Activated T-helper 2 cell treated with anti-CD3 and anti-CD28 coated beads, Interferon-gamma antibody, Interleukin-2, Interleukin-4, amounts not matched to agents 10 μg/mL and 5 μg/mL and 100 μg/mL, durations not matched to agents 14 hours and 24 hours and 36 hours (primary cell): ENCODE measurements at regions not wholly inside any gene's neighbourhood (a gene's known extent, or its start where the extent isn't known, plus 50 kb on each side); places are given as distances from the start of the nearest gene placed in this dataset.

Experiments
- DNase-seq: peaks from one replicate; pipeline ENCODE4 v3.0.0; 2021; ENCODE audit warnings: low spot score
- H3K27ac Mint-ChIP-seq: one replicate; pipeline ENCODE4 v1.8.0; 2021; ENCODE audit warnings: mixed read lengths
- H3K27me3 Mint-ChIP-seq: one replicate; pipeline ENCODE4 v1.8.0; 2021; ENCODE audit warnings: low read depth, mixed read lengths
- H3K36me3 Mint-ChIP-seq: one replicate; pipeline ENCODE4 v1.8.0; 2021; ENCODE audit warnings: low read depth, mixed read lengths
- H3K4me1 Mint-ChIP-seq: one replicate; pipeline ENCODE4 v1.8.0; 2021; ENCODE audit warnings: low read depth, mixed read lengths
- H3K4me3 Mint-ChIP-seq: one replicate; pipeline ENCODE4 v1.8.0; 2021; ENCODE audit warnings: low read depth, mild to moderate bottlenecking, moderate library complexity, mixed read lengths
- H3K9me3 Mint-ChIP-seq: one replicate; pipeline ENCODE4 v1.8.0; 2021; ENCODE audit warnings: mixed read lengths
- intact Hi-C: fragments of 100-400 bp; cut with micrococcal nuclease; formaldehyde crosslinking; loops from one replicate; pipeline ENCODE4 v1.15.1; 2023

DNA sequence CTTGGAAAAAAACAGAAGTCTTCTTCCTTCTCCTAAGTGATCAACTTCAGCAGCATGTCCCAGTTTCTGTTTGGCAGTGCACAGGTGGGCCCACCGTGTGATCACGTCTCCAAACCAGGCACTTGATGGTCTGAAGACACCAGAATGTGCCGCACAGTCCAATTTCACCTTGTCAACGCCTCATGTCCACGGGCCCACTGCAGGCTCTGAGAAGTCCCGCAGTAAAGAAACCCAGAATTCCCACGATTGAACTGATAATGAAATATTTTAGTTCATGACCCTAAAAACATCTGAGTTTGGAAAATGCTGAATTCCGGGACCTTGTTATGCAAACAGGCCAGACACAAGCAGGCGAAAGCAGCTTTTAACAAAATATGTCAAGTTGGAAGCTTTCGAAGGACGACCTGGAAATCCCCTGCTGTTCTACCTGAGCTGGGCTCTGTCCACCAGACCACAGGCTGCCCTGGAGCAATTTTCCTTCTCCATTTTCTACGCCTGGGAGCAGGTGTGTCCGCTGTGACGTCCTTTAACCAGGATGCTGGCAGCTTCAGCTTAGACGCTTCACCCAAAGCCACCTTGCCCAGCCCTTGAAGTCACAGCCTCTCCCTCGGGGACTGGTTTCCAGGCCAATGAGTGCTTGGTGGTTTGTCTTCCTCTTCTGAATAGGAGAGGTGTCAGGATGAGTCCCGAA lies 167.8 kb upstream of the IQSEC1 start:
- DNase-seq: no peak
- H3K9me3 Mint-ChIP-seq: no peaks in the 10 kb centered on the region
- intact Hi-C loops: no loop called here
- H3K4me1 Mint-ChIP-seq: no peaks in the 10 kb centered on the region
- no peaks in the 10 kb centered on the region for H3K36me3 Mint-ChIP-seq
- H3K27me3 Mint-ChIP-seq: no peaks in the 10 kb centered on the region
- H3K27ac Mint-ChIP-seq: no peak overlapping the region
- H3K4me3 Mint-ChIP-seq: no peak overlapping the region

DNA sequence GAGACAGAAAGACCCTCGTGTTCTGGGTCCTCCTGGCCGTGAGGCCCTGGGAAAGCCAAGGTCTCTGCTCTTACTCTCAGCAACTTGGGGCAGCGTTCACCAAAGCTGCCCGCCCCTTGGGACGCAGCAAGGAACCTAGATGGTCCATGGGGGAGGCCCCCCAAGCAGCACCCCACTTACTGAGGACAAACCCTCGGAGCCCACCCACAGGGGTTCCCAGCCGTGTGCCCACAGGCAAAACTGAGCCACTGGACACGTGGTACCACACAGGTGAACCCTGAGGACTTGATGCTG lies 166.2 kb upstream of the IQSEC1 start:
- no peaks in the 10 kb centered on the region for H3K36me3 Mint-ChIP-seq
- no peak overlapping the region for H3K4me3 Mint-ChIP-seq
- H3K9me3 Mint-ChIP-seq: no peaks in the 10 kb centered on the region
- H3K27me3 Mint-ChIP-seq: peaks cover 2% of the 10 kb centered on the region
- no peak overlapping the region for H3K27ac Mint-ChIP-seq
- H3K4me1 Mint-ChIP-seq: peaks cover 14% of the 10 kb centered on the region
- intact Hi-C loops: no loop called here
- DNase-seq: no peak

DNA sequence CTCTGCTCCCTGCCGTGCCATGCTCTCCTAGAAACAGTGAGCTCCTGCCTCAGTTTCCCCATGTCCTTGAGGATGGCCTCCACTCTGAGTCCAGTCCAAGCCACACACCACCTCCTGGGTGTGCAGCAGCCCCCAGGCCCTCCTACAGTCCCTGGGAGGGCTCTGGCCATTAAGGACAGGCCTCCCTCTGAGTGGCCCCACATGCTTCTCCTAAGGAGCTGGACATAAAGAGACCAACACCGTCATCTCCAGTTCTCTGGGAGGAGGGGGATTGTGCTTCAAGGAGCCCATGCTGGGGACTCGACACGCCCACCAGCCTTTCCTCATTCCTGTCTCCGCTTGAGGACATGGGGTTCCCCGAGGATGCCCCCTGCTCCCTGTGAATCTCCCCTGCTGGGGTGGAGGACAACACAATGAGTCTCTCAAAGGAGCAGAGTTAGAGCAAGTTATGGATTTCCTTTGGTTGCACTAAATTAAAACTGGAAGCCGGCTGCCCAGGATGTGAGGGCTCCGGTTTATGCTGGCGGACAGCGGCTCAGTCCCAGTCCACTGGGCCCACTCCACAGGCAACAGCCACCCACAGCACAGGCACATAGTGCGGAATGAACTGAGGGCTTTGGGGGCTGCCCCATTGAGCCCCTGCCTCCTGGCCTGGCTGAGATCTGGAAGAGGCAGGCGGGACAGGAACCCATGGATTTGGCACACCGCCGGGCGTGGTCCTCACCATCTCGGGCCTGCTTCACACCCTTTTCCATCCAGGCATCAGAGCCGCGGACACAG lies 165.6 kb upstream of the IQSEC1 start:
- intact Hi-C loops: no loop called here
- H3K4me3 Mint-ChIP-seq: no peak overlapping the region
- DNase-seq: no peak
- H3K27ac Mint-ChIP-seq: no peak overlapping the region
- peaks cover 2% of the 10 kb centered on the region for H3K27me3 Mint-ChIP-seq
- H3K4me1 Mint-ChIP-seq: peaks cover 20% of the 10 kb centered on the region
- H3K9me3 Mint-ChIP-seq: no peaks in the 10 kb centered on the region
- H3K36me3 Mint-ChIP-seq: no peaks in the 10 kb centered on the region

DNA sequence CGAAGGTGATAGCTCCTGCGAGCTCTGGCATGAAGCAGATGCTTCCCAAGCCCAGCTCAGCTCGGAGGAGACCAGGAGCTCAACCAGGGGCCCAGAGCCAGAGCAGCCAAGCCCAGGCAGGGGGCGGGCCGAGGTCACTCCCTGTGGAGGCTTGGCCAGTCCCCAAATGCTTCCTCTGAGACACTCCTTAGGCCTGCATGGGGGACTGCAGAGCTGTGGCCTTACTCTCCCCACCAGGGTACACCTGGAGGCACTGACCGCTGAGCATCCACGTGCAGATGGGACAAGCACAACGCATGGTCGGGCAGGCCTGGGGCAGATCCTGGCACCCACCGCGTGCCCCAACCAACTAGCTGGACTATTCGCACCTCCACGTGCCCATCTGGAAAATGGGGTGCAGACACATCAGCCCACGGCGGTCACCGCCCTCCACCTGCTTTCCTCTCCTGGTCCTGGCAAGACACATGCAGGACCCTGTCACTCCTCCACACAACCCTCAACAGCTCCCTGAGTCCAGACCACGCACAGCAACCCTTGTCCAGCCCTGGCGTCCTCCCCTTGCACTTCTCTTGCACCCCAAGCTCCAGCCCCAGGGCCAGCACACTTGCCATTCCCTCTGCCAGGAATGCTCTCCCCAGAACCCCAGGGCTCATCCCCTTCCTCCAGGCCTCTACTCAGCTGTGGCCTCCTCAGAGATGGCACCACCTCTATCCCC lies 164.7 kb upstream of the IQSEC1 start:
- peaks cover 24% of the 10 kb centered on the region for H3K4me1 Mint-ChIP-seq
- H3K9me3 Mint-ChIP-seq: no peaks in the 10 kb centered on the region

DNA sequence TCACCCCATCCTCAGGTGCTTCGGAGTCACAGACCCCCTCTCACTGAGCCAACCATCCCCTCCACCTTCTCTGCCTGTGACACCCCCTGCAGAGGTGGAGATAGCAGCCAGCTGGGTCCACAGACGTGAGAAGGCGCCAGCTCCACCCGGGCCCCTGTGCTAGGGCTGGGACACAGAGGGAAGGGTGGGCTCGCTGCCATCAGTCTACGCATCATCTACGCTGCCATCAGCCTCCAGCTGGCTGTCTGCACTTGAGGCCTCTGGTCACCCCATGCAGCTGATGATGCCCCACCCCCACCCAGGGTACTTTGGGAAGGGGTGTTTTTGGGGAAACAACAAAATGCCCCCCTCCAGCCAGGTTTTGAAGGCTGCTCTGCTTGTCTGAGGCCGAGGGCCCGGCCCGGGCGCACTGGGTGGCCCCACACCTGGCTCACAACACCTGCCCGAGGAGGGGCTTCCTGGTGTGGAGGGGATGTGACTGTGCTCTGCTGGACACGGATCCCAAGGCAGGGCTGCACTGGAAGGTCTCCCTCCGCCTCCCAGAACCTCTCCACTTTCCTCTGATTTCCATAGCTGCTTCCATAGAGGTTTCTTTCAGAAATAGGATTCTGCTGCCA lies 163.4 kb upstream of the IQSEC1 start:
- H3K36me3 Mint-ChIP-seq: no peaks in the 10 kb centered on the region

More for the DNA sequence above, 164.7 kb upstream of the IQSEC1 start:
- no peak for DNase-seq
- peaks cover 6% of the 10 kb centered on the region for H3K27me3 Mint-ChIP-seq
- no peaks in the 10 kb centered on the region for H3K36me3 Mint-ChIP-seq
- no peak overlapping the region for H3K4me3 Mint-ChIP-seq
- H3K27ac Mint-ChIP-seq: no peak overlapping the region
- intact Hi-C loops: no loop called here

DNA sequence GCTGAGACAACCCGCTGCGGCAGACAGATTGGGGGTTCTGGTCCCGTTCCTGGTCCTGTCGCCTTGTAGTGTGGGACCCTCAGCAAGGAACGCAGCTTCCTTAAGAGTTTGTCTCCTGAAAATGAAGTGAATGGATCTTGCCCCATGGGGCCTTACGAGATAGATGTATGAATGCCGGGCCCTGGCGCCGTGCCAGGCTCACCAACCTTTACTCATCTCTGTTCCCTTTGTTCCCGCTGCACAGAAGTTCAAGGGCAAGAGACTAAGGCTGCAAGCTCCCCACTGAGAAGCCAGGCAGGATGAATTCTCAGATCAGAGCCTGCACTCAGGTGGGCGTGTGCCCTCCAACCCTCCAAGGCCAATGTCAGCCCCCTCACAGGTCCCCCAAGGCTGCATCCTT lies 162.7 kb upstream of the IQSEC1 start:
- H3K4me1 Mint-ChIP-seq: peaks cover 24% of the 10 kb centered on the region
- intact Hi-C loops: no loop called here
- H3K36me3 Mint-ChIP-seq: no peaks in the 10 kb centered on the region
- H3K9me3 Mint-ChIP-seq: no peaks in the 10 kb centered on the region
- H3K27me3 Mint-ChIP-seq: peaks cover 13% of the 10 kb centered on the region
- no peak overlapping the region for H3K4me3 Mint-ChIP-seq
- DNase-seq: no peak
- no peak overlapping the region for H3K27ac Mint-ChIP-seq

More for the DNA sequence above, 163.4 kb upstream of the IQSEC1 start:
- intact Hi-C loops: no loop called here
- Mint-ChIP-seq H3K9me3 (no peaks in the 10 kb centered on the region), H3K4me3 (no peak overlapping the region), H3K27me3 (peaks cover 7% of the 10 kb centered on the region), H3K4me1 (peaks cover 24% of the 10 kb centered on the region), H3K27ac (no peak overlapping the region)
- DNase-seq: no peak

DNA sequence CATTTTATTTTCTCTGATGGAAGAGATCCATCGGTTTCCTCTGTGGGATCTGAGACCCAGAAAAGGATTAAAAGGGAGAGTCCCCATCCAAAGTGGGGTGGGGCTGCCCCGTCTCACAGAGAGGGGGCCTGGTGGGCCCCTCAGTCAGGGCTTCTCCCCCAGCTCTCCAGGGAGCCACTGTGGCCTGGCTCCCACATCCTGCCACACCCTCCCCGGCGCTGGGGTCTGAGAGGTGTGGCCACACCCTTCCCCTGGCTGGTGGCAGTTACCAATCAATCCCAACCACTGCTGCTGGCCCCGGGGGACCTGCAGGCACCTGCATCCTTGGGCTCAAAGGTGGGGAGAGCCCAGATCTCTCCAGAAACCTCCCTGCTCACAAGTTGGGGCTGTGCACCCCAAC lies 161.8 kb upstream of the IQSEC1 start:
- peak; percentile 33 for DNase-seq
- H3K27me3 Mint-ChIP-seq: peaks cover 16% of the 10 kb centered on the region
- no peak overlapping the region for H3K27ac Mint-ChIP-seq
- H3K36me3 Mint-ChIP-seq: no peaks in the 10 kb centered on the region
- H3K4me1 Mint-ChIP-seq: peaks cover 24% of the 10 kb centered on the region
- intact Hi-C loops: no loop called here
- H3K9me3 Mint-ChIP-seq: no peaks in the 10 kb centered on the region
- peak overlapping the region; percentile 13 for H3K4me3 Mint-ChIP-seq

DNA sequence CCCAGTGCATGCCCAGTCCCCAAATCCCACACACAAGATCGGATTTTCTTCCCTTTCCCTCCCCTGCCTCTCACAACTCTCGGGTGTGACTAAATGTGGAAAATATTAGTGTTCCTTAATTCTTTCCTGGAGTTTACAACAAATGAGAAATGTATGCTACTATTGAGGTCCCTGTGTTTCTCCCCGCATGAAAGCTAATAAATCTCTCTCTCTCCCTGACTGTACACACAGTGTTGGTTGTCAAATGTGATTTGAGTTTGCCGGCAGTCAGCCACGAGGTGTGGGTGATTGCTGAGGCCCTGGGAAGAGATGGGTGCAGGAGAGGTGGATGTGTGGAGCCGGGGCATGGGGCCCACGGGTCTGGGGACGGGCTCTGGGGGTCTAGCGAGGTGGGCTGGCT lies 161.4 kb upstream of the IQSEC1 start:
- intact Hi-C loops: no loop called here
- no peak for DNase-seq
- peaks cover 16% of the 10 kb centered on the region for H3K27me3 Mint-ChIP-seq
- H3K36me3 Mint-ChIP-seq: no peaks in the 10 kb centered on the region
- peaks cover 24% of the 10 kb centered on the region for H3K4me1 Mint-ChIP-seq
- no peaks in the 10 kb centered on the region for H3K9me3 Mint-ChIP-seq
- H3K4me3 Mint-ChIP-seq: no peak overlapping the region
- no peak overlapping the region for H3K27ac Mint-ChIP-seq

DNA sequence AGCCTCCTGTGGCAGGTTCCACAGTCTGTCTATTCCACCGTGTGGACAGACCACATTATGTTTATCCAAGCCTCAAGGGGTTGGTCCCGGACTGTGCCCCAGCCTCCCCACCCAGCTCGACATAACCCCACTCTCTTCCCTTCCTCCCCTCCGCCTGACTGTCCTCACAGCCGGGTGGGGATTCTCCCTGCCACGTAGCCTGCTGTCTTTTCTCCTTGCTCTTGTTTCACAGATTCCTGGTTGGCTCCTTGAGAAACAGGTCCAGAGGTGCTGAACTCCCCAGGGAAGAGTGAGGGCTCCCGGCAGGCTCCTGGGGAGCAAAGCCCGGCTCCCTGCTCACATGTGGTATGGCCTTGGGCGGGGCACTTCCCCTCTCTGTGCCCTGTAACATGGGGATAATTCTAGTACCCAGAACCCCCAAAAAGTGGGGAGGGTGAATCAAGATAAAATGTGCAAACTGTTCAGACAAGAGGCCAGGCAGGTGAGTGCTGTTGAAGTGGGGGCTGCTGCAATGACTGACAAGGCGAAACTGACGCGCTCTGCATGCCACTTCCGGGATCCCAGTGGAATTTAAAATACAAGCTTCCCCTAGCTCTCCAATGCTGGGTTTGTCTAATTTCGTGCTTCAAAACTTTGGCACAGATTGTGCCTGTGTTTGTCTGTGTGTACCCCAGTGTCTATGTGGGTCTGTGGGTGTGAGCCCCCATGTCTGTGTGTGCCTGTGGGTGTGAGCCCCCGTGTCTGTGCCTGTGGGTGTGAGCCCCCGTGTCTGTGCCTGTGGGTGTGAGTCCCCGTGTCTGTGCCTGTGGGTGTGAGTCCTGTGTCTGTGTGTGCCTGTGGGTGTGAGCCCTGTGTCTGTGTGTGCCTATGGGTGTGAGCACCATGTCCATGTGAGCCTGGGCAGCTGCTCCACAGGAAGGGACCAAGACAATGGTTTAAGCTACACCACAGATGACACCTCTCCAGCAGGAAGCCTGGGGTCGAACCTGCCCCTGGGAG lies 160.6 kb upstream of the IQSEC1 start:
- Mint-ChIP-seq H3K4me1 (peaks cover 24% of the 10 kb centered on the region), H3K36me3 (no peaks in the 10 kb centered on the region), H3K4me3 (no peak overlapping the region), H3K9me3 (no peaks in the 10 kb centered on the region), H3K27me3 (peaks cover 16% of the 10 kb centered on the region), H3K27ac (peak overlapping the region; percentile 53)
- intact Hi-C loops: no loop called here
- DNase-seq: no peak

DNA sequence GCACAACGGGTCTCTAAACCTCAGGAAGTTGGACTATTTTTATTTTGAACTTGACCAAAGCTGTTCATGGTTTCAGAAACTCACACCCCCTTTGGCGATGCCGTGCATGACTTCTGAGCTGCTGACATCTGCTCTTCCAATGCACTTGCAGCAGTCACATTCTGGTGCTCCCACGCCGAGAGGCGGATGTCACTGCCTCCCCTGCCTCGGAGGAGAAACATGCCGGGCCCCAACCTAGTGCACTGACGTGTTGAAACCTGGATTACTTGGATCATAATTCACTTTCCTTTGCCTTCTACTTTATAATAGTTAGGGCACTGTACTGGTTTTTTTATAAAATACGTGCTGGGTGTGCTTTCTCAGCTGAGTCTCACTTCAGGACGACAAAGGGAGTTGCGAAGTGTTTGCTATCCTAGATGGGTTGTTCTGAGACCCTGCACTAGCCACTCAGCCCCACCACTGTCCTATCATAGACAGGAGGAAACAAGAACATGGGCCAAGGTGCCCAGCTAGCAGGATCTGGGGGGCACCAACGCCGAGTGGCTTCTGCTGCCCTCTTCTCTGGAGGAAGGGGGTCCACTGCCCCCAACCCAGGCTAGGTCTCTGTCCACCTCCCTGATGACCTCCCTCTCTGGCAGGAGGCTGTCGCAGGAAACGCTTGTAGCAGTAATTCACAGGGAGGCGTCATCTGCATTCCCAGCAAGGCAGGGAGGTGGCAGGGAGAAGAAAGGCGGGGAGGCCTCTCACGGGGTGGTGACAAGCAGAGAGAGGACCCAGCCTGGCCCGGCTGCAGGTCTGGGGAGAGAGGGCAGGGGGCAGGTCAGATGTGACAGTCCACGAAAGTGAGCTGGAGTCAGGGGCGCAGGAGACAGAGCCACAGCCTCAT lies 158.8 kb upstream of the IQSEC1 start:
- DNase-seq: no peak
- Mint-ChIP-seq H3K4me3 (no peak overlapping the region), H3K4me1 (peaks cover 24% of the 10 kb centered on the region), H3K36me3 (no peaks in the 10 kb centered on the region), H3K27ac (no peak overlapping the region), H3K9me3 (no peaks in the 10 kb centered on the region), H3K27me3 (peaks cover 16% of the 10 kb centered on the region)
- intact Hi-C loops: no loop called here

DNA sequence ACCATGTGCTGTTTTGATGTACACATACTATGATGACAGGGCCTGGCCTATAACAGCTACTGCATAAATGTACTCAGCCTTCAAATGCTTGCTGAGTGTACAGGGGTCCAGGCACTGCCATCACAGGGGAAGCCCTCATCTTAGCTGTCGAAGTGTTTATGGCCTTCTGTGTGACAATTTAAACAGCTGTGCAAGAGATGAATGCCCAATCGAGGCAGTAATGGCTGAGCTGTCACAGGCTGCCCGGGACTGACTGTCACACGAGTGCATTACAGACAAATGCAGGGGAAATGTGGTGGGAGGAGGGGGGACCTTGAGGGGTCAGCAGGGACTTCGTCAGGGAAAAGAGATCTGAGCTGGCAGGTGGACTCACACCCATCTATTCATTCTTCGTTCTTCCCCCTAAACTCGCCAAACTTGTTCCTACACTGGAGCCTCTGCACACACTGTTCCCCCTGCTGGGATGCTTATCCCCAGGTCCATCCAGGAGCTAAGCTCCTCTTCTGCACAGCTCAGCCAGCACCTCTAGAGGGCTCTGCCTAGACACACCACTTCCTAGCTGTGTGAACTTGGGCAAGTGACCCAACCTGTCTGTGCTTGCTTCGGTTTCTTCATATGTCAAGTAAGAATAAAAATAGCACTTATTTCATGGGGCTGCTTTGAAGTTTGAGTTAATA lies 156.2 kb upstream of the IQSEC1 start:
- H3K4me3 Mint-ChIP-seq: no peak overlapping the region
- H3K27me3 Mint-ChIP-seq: peaks cover 14% of the 10 kb centered on the region
- intact Hi-C loops: no loop called here
- no peaks in the 10 kb centered on the region for H3K9me3 Mint-ChIP-seq
- H3K36me3 Mint-ChIP-seq: no peaks in the 10 kb centered on the region
- H3K27ac Mint-ChIP-seq: no peak overlapping the region
- H3K4me1 Mint-ChIP-seq: peaks cover 10% of the 10 kb centered on the region
- DNase-seq: no peak
